ENCODE measurements at regions not wholly inside any gene's neighbourhood (a gene's known extent, or its start where the extent isn't known, plus 50 kb on each side); places are given as distances from the start of the nearest gene placed in this dataset.

DNA sequence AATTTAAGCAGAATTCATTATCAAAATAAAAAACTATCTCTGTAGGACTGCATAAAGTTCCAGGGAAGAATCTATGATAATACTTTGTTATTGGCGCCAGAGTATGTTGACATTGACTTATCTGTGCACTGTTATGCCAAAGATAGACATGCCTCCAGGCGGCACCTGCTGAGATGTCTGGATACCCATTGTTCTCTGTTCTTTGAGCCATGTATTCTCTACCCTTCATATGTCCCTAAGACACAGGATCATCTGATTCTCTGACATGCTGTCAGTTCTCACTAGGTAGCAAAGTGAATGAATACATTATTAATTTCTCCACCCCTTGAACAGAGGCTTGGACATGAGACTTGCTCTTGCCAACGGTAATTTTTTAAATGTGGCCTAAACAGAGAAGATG, 517.8 kb upstream of the SLITRK5 start:
- intact Hi-C loops (cut with micrococcal nuclease; ENCODE audit: unreplicated experiment) (no loop called here), in situ Hi-C loops (cut with HindIII; ENCODE audit: extremely low pct_ligation_motif_present, low pct_unique_long_range_greater_than_20kb) (no loop called here)
- ATAC-seq (no peak), FAIRE-seq (no peak), DNase-seq (ENCODE audit: low spot score) (no peak)
- CTCF ChIA-PET (ENCODE audit: low intra/inter-chr PET ratio, low total read pairs) = no interaction called here
- Histone ChIP-seq H3K9me3 (ENCODE audit: low read length) (no peaks in the 10 kb centered on the region), H3K4me2 (ENCODE audit: low read depth, low read length) (no peak overlapping the region), H3K9ac (ENCODE audit: insufficient read depth, low read depth, low read length) (no peak overlapping the region), H2AFZ (ENCODE audit: low read length) (no peak overlapping the region), H3K79me2 (ENCODE audit: insufficient read depth, low read length) (no peaks in the 10 kb centered on the region), H3K4me3 (replicated peaks in 1 of 3; ENCODE audit: insufficient read depth in 1 of 3, low read depth in 2 of 3, low read length in 3 of 3) (no peak overlapping the region), H3K4me1 (ENCODE audit: insufficient read depth, low read length) (no peaks in the 10 kb centered on the region), H4K20me1 (ENCODE audit: insufficient read depth, low read length) (no peaks in the 10 kb centered on the region), H3K36me3 (replicated peaks in 1 of 2; ENCODE audit: control insufficient read depth in 1 of 2, insufficient read depth in 2 of 2, low read length in 2 of 2) (no peaks in the 10 kb centered on the region), H3K27ac (ENCODE audit: extremely low read length, insufficient read depth, low read length) (no peak overlapping the region), H3K27me3 (ENCODE audit: control insufficient read depth in 1 of 2, insufficient read depth in 2 of 2, low read length in 2 of 2) (no peaks in the 10 kb centered on the region)
- whole genome bisulfite sequencing (ENCODE audit: low lambda C conversion rate) = 1% methylated on average over 3 of the region's 3 CpGs
- POLR2A ChIA-PET = no interaction called here
- no TSS peak for BruUV-seq (replicated peaks)
- TF ChIP-seq ZNF576 (CRISPR knock-in tag; IDR thresholded peaks at IDR 0.05) (no peak), ZIK1 (CRISPR knock-in tag; IDR thresholded peaks at IDR 0.05; ENCODE audit: borderline replicate concordance, low read depth) (no peak), ARID2 (CRISPR knock-in tag; IDR thresholded peaks at IDR 0.05; ENCODE audit: borderline replicate concordance) (no peak), NFKB2 (CRISPR knock-in tag; IDR thresholded peaks at IDR 0.05; ENCODE audit: borderline replicate concordance) (no peak), MAFK (conservative IDR thresholded peaks at IDR 0.05 in 1 of 2, IDR thresholded peaks at IDR 0.05 in 1 of 2; ENCODE audit: low read length in 2 of 2) (no peak), ZNF790 (CRISPR knock-in tag; IDR thresholded peaks at IDR 0.05; ENCODE audit: borderline replicate concordance) (no peak), REST (IDR thresholded peaks at IDR 0.05; ENCODE audit: borderline replicate concordance in 1 of 2, low read depth in 1 of 2, low read length in 2 of 2) (no peak), YEATS4 (CRISPR knock-in tag; IDR thresholded peaks at IDR 0.05; ENCODE audit: borderline replicate concordance) (no peak)
- TF ChIP-seq, protein P1, sequence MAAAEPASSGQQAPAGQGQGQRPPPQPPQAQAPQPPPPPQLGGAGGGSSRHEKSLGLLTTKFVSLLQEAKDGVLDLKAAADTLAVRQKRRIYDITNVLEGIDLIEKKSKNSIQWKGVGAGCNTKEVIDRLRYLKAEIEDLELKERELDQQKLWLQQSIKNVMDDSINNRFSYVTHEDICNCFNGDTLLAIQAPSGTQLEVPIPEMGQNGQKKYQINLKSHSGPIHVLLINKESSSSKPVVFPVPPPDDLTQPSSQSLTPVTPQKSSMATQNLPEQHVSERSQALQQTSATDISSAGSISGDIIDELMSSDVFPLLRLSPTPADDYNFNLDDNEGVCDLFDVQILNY (CRISPR knock-in tag; conservative IDR thresholded peaks at IDR 0.05) = no peak
- TF ChIP-seq, protein P2, sequence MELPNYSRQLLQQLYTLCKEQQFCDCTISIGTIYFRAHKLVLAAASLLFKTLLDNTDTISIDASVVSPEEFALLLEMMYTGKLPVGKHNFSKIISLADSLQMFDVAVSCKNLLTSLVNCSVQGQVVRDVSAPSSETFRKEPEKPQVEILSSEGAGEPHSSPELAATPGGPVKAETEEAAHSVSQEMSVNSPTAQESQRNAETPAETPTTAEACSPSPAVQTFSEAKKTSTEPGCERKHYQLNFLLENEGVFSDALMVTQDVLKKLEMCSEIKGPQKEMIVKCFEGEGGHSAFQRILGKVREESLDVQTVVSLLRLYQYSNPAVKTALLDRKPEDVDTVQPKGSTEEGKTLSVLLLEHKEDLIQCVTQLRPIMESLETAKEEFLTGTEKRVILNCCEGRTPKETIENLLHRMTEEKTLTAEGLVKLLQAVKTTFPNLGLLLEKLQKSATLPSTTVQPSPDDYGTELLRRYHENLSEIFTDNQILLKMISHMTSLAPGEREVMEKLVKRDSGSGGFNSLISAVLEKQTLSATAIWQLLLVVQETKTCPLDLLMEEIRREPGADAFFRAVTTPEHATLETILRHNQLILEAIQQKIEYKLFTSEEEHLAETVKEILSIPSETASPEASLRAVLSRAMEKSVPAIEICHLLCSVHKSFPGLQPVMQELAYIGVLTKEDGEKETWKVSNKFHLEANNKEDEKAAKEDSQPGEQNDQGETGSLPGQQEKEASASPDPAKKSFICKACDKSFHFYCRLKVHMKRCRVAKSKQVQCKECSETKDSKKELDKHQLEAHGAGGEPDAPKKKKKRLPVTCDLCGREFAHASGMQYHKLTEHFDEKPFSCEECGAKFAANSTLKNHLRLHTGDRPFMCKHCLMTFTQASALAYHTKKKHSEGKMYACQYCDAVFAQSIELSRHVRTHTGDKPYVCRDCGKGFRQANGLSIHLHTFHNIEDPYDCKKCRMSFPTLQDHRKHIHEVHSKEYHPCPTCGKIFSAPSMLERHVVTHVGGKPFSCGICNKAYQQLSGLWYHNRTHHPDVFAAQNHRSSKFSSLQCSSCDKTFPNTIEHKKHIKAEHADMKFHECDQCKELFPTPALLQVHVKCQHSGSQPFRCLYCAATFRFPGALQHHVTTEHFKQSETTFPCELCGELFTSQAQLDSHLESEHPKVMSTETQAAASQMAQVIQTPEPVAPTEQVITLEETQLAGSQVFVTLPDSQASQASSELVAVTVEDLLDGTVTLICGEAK (IDR thresholded peaks at IDR 0.05) = no peak
- TF ChIP-seq, protein P2 (CRISPR knock-in tag; IDR thresholded peaks at IDR 0.05) = no peak

All from HepG2 (cell line).